Peyer's patch (tissue), 4 donors: ENCODE measurements at regions not wholly inside any gene's neighbourhood (a gene's known extent, or its start where the extent isn't known, plus 50 kb on each side); places are given as distances from the start of the nearest gene placed in this dataset.

Source experiments
- CTCF ChIP-seq, 6 experiments: fragments of 450-650 bp in 4 of 6; fragments of 200-600 bp in 2 of 6; sonication (generic) in 1 of 6; IDR thresholded peaks; one replicate each; pipeline ENCODE4 v1.5.1; 2017 to 2019; ENCODE audit warnings: antibody characterized with exemption in 6 of 6, mild to moderate bottlenecking in 3 of 6, moderate library complexity in 1 of 6
- POLR2A ChIP-seq, 2 donors: fragments of 450-650 bp; IDR thresholded peaks; one replicate each; pipeline ENCODE4 v1.5.1; 2017; ENCODE audit warnings: antibody characterized with exemption in 2 of 2, mild to moderate bottlenecking in 2 of 2, moderate library complexity in 2 of 2

- TF ChIP-seq CTCF (IDR thresholded peaks at IDR 0.05) (no peak), POLR2A (IDR thresholded peaks at IDR 0.05) (no peak)
These were observed 1300.5 kb downstream of the ARAP2 start for GRCh38 chr4:34943741-34944386.
